DND-41 (cell line): ENCODE measurements at regions not wholly inside any gene's neighbourhood (a gene's known extent, or its start where the extent isn't known, plus 50 kb on each side); places are given as distances from the start of the nearest gene placed in this dataset.
"Not testable (repeated sequence)": the region's sequence is repeated elsewhere in the genome, so short reads cannot be mapped to it uniquely, and the experiment has no call there.

Experiments
- ATAC-seq: fragments of 200-7000 bp; cut with Tn5 transposase; 3 replicates; pipeline ENCODE4 v1.9.1; 2021; ENCODE audit warnings: low read depth; ENCODE audit not compliant: insufficient read depth
- DNase-seq: peaks from one replicate; pipeline ENCODE4 v3.0.0-alpha.2; 2020
- H2AFZ ChIP-seq: 2 replicates; pipeline ENCODE4 v1.6.0; 2012; ENCODE audit warnings: low read depth, low read length
- H3K27ac ChIP-seq: 2 replicates; pipeline ENCODE4 v1.5.1; 2012; ENCODE audit warnings: low read length, inconsistent platforms
- H3K27me3 ChIP-seq: fragments of 200-600 bp; sonication (generic); 2 replicates; pipeline ENCODE4 v1.6.0; 2012; ENCODE audit warnings: low read length, mild to moderate bottlenecking, inconsistent platforms; ENCODE audit not compliant: insufficient read depth, poor library complexity
- H3K36me3 ChIP-seq: 2 replicates; pipeline ENCODE4 v1.5.1; 2012; ENCODE audit warnings: low read length, inconsistent platforms; ENCODE audit not compliant: insufficient read depth
- H3K4me1 ChIP-seq: 2 replicates; pipeline ENCODE4 v1.5.1; 2012; ENCODE audit warnings: mild to moderate bottlenecking, low read length; ENCODE audit not compliant: insufficient read depth
- H3K4me2 ChIP-seq: 2 replicates; pipeline ENCODE4 v1.6.0; 2012; ENCODE audit warnings: mild to moderate bottlenecking, moderate library complexity, low read length, inconsistent platforms; ENCODE audit not compliant: insufficient read depth
- H3K4me3 ChIP-seq, 2 experiments: fragments of 200-600 bp in 1 of 2; shearing (Covaris generic) in 1 of 2; 2 replicates each; pipeline ENCODE4 v1.5.1; 2012 to 2016; ENCODE audit warnings: inconsistent platforms in 2 of 2, low read length in 2 of 2, mild to moderate bottlenecking in 2 of 2, low read depth in 1 of 2, moderate library complexity in 1 of 2
- H3K79me2 ChIP-seq: 2 replicates; pipeline ENCODE4 v1.6.0; 2012; ENCODE audit warnings: low read length, inconsistent platforms; ENCODE audit not compliant: insufficient read depth
- H3K9ac ChIP-seq: 2 replicates; pipeline ENCODE4 v1.6.0; 2012; ENCODE audit warnings: low read depth, mild to moderate bottlenecking, inconsistent platforms, low read length, moderate library complexity
- H3K9me3 ChIP-seq: 2 replicates; pipeline ENCODE4 v1.5.1; 2012; ENCODE audit warnings: low read length, moderate library complexity, mild to moderate bottlenecking, inconsistent platforms; ENCODE audit not compliant: insufficient read depth, severe bottlenecking
- H4K20me1 ChIP-seq: 2 replicates; pipeline ENCODE4 v1.6.0; 2012; ENCODE audit warnings: low read length; ENCODE audit not compliant: insufficient read depth

GRCh38 chr1:145164360-145164759, 68.6 kb downstream of the FAM72D start:
- H3K4me3 ChIP-seq, H3K9me3 ChIP-seq, ATAC-seq, H2AFZ ChIP-seq, H3K27me3 ChIP-seq, H3K27ac ChIP-seq, H3K79me2 ChIP-seq, DNase-seq, H4K20me1 ChIP-seq, H3K4me1 ChIP-seq, H3K36me3 ChIP-seq, H3K4me2 ChIP-seq, H3K9ac ChIP-seq: not testable (repeated sequence)
